IMR-90 (cell line): ENCODE measurements at regions not wholly inside any gene's neighbourhood (a gene's known extent, or its start where the extent isn't known, plus 50 kb on each side); places are given as distances from the start of the nearest gene placed in this dataset.

Experiments
- ATAC-seq: fragments of 200-7000 bp; cut with Tn5 transposase; 2 replicates; pipeline ENCODE4 v1.9.1; 2020; ENCODE audit warnings: low read depth, mild to moderate bottlenecking, moderate library complexity
- BruUV-seq: library from RNA; stranded (reverse); fragments of 400-500 nt; replicated peaks from 2 replicates; lab custom pipeline; 2021; lab: Mats Ljungman, UMichigan
- CTCF ChIA-PET: fragments of 300-600 bp; formaldehyde crosslinking; extraction: SDS; loops from one replicate; lab custom pipeline; 2021; ENCODE audit warnings: antibody characterized with exemption; lab: Yijun Ruan, JAX
- POLR2A ChIA-PET: fragments of 300-600 bp; sonication (Branson Sonifier 250); formaldehyde crosslinking; loops from one replicate; lab custom pipeline; 2022; ENCODE audit warnings: antibody characterized with exemption; ENCODE audit not compliant: unreplicated experiment; lab: Charles Lee
- DNase-seq: peaks from one replicate; pipeline ENCODE4 v3.0.0; 2013
- H2AFZ ChIP-seq: replicated peaks from 2 replicates; pipeline ENCODE3; 2013; ENCODE audit warnings: low read length, mild to moderate bottlenecking; ENCODE audit not compliant: poor library complexity
- H2AK5ac ChIP-seq: 2 replicates; pipeline ENCODE4 v1.6.1; 2013; ENCODE audit warnings: low read depth, low read length, inconsistent platforms
- H2AK9ac ChIP-seq: replicated peaks from 2 replicates; pipeline ENCODE3; 2013; ENCODE audit warnings: mild to moderate bottlenecking, low read depth, low read length, moderate library complexity; ENCODE audit not compliant: poor library complexity
- H2BK120ac ChIP-seq: 2 replicates; pipeline ENCODE4 v1.6.1; 2013; ENCODE audit warnings: low read depth, low read length, inconsistent platforms
- H2BK15ac ChIP-seq: 3 replicates; pipeline ENCODE4 v1.6.1; 2013; ENCODE audit warnings: low read depth, low read length, inconsistent platforms
- H2BK20ac ChIP-seq: 2 replicates; pipeline ENCODE4 v1.6.1; 2013; ENCODE audit warnings: low read depth, mild to moderate bottlenecking, inconsistent platforms, low read length, moderate library complexity
- H2BK5ac ChIP-seq: 2 replicates; pipeline ENCODE4 v1.6.1; 2013; ENCODE audit warnings: mild to moderate bottlenecking, low read depth, low read length, inconsistent platforms; ENCODE audit not compliant: poor library complexity, severe bottlenecking
- H3K14ac ChIP-seq: replicated peaks from 2 replicates; pipeline ENCODE4 v1.6.1; 2013; ENCODE audit warnings: low read depth, low read length, inconsistent platforms
- H3K18ac ChIP-seq: 2 replicates; pipeline ENCODE4 v1.6.1; 2013; ENCODE audit warnings: low read depth, low read length, control low read depth
- H3K23ac ChIP-seq: 2 replicates; pipeline ENCODE4 v1.6.1; 2013; ENCODE audit warnings: low read depth, low read length, inconsistent platforms
- H3K27ac ChIP-seq: 2 replicates; pipeline ENCODE4 v1.5.1; 2013; ENCODE audit warnings: mild to moderate bottlenecking, control low read depth, low read length; ENCODE audit not compliant: insufficient read depth
- H3K27me3 ChIP-seq: 2 replicates; pipeline ENCODE4 v1.6.1; 2013; ENCODE audit warnings: low read length; ENCODE audit not compliant: control insufficient read depth, insufficient read depth
- H3K36me3 ChIP-seq: 2 replicates; pipeline ENCODE4 v1.6.1; 2013; ENCODE audit warnings: low read length, mixed read lengths; ENCODE audit not compliant: control insufficient read depth, insufficient read depth
- H3K4ac ChIP-seq: 2 replicates; pipeline ENCODE4 v1.6.1; 2013; ENCODE audit warnings: low read depth, low read length, inconsistent platforms
- H3K4me1 ChIP-seq: 2 replicates; pipeline ENCODE4 v1.6.1; 2013; ENCODE audit warnings: low read length, mixed read lengths; ENCODE audit not compliant: control insufficient read depth, insufficient read depth
- H3K4me2 ChIP-seq: 2 replicates; pipeline ENCODE4 v1.6.1; 2013; ENCODE audit warnings: low read depth, mild to moderate bottlenecking, control low read depth, low read length, moderate library complexity
- H3K4me3 ChIP-seq: 2 replicates; pipeline ENCODE4 v1.5.1; 2013; ENCODE audit warnings: low read depth, mild to moderate bottlenecking, control low read depth, low read length, moderate library complexity; ENCODE audit not compliant: insufficient read depth
- H3K56ac ChIP-seq: 2 replicates; pipeline ENCODE4 v1.6.1; 2013; ENCODE audit warnings: low read length, inconsistent platforms; ENCODE audit not compliant: insufficient read depth; ENCODE audit errors: extremely low read depth
- H3K79me1 ChIP-seq, 2 experiments: 2 replicates each; pipeline ENCODE4 v1.6.1; 2013; ENCODE audit warnings: low read length in 2 of 2, inconsistent platforms in 1 of 2, low read depth in 1 of 2
- H3K9ac ChIP-seq: 2 replicates; pipeline ENCODE4 v1.6.1; 2013; ENCODE audit warnings: low read depth, low read length, control low read depth
- H3K9me1 ChIP-seq: 2 replicates; pipeline ENCODE4 v1.6.1; 2013; ENCODE audit warnings: low read length, inconsistent platforms; ENCODE audit not compliant: insufficient read depth
- H3K9me3 ChIP-seq: 2 replicates; pipeline ENCODE4 v1.6.1; 2013; ENCODE audit warnings: low read length; ENCODE audit not compliant: control insufficient read depth, insufficient read depth
- H4K20me1 ChIP-seq: 2 replicates; pipeline ENCODE4 v1.6.1; 2013; ENCODE audit warnings: low read length, inconsistent platforms; ENCODE audit not compliant: insufficient read depth
- H4K5ac ChIP-seq: 2 replicates; pipeline ENCODE4 v1.6.1; 2013; ENCODE audit warnings: mild to moderate bottlenecking, low read depth, low read length, control low read depth
- H4K8ac ChIP-seq, 2 experiments: 2 replicates each; pipeline ENCODE4 v1.6.1; 2013; ENCODE audit warnings: low read depth in 2 of 2, low read length in 2 of 2, control low read depth in 1 of 2, inconsistent platforms in 1 of 2
- H4K91ac ChIP-seq: 2 replicates; pipeline ENCODE4 v1.6.1; 2013; ENCODE audit warnings: low read depth, low read length, inconsistent platforms; ENCODE audit not compliant: insufficient read depth
- RFX5 ChIP-seq: IDR thresholded peaks from 2 replicates; pipeline ENCODE4 v1.8.0; 2012; ENCODE audit warnings: low read depth, mild to moderate bottlenecking, low read length, moderate library complexity
- WGBS, 2 experiments: methylation state at CpG; one replicate each; pipeline versions ENCODE4 v1.1.5 to v1.1.7; 2013; ENCODE audit warnings: missing lambda C conversion rate in 2 of 2; ENCODE audit not compliant: insufficient read length in 1 of 2; ENCODE audit errors: extremely low coverage in 2 of 2; 5-methylcytosine and 5-hydroxymethylcytosine counted together
- dilution Hi-C: fragments of 300-500 bp; cut with HindIII; formaldehyde crosslinking; loops from one replicate; pipeline ENCODE4 v1.14.3; 2018; ENCODE audit warnings: low sequenced_read_pairs; ENCODE audit not compliant: unreplicated experiment
- in situ Hi-C: fragments of 300-500 bp; cut with MboI; formaldehyde crosslinking; loops from 3 replicates; pipeline ENCODE4 v1.14.3; 2019; ENCODE audit warnings: low sequenced_read_pairs, inconsistent platforms, mixed read lengths
- intact Hi-C: fragments of 100-400 bp; cut with micrococcal nuclease; formaldehyde crosslinking; loops from 2 replicates; pipeline ENCODE4 v1.10.0; 2022
- TF ChIP-seq, protein P1 (sequence below): fragments of 150-350 bp; IDR thresholded peaks from 2 replicates; pipeline ENCODE4 v1.6.1; 2017; ENCODE audit warnings: mild to moderate bottlenecking, antibody characterized with exemption, low read length, low read depth

DNA sequence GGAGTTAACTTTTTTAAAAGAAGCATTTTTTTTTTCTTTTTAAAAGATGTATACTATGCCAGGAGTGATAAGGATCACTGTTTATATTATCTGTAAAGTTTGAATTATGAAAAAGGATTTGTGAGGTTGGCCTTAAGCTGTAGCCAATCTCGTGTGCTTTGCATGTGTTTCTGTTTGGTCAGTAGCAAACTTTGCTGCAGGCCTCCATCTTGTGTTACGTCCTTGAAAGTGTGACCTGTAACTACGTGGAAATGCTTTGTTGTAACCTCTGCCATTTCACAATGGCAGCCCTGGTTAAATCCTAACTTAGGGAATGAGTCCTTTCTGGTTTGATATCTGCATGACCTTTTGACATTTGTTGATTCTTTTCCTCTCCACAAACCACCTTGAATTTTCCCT lies 1345.6 kb downstream of the NSUN3 start:
- in situ Hi-C loops: no loop called here
- no TSS peak for BruUV-seq
- Histone ChIP-seq H3K9ac (no peak overlapping the region), H3K36me3 (no peaks in the 10 kb centered on the region), H2AK9ac (no peak overlapping the region), H3K18ac (no peak overlapping the region), H3K14ac (no peak overlapping the region), H3K56ac (no peak overlapping the region), H3K4me2 (no peak overlapping the region), H2BK5ac (no peak overlapping the region), H3K27ac (no peak overlapping the region), H3K4me1 (no peaks in the 10 kb centered on the region), H2BK120ac (no peak overlapping the region), H3K4ac (no peak overlapping the region), H3K23ac (no peak overlapping the region), H4K8ac (no peak overlapping the region), H2BK15ac (no peak overlapping the region), H4K91ac (no peak overlapping the region), H3K79me1 (no peaks in the 10 kb centered on the region), H4K5ac (no peak overlapping the region), H2AK5ac (no peak overlapping the region), H3K4me3 (no peak overlapping the region), H3K9me3 (peaks cover 4% of the 10 kb centered on the region; the same call in 1 of the 2 replicates), H2AFZ (no peak overlapping the region), H2BK20ac (no peak overlapping the region), H3K27me3 (no peaks in the 10 kb centered on the region), H4K20me1 (no peaks in the 10 kb centered on the region), H3K9me1 (no peaks in the 10 kb centered on the region)
- no peak for DNase-seq
- no CpG with 5 or more reads among the region's 3 CpGs for WGBS, 2 experiments
- dilution Hi-C loops: no loop called here
- ChIA-PET POLR2A (no interaction called here), CTCF (no interaction called here)
- no peak for ATAC-seq
- intact Hi-C loops: no loop called here
- TF ChIP-seq, protein P1, sequence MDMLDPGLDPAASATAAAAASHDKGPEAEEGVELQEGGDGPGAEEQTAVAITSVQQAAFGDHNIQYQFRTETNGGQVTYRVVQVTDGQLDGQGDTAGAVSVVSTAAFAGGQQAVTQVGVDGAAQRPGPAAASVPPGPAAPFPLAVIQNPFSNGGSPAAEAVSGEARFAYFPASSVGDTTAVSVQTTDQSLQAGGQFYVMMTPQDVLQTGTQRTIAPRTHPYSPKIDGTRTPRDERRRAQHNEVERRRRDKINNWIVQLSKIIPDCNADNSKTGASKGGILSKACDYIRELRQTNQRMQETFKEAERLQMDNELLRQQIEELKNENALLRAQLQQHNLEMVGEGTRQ: no peak
- TF ChIP-seq RFX5: no peak
